Medulla oblongata (tissue), 1 donor: ENCODE measurements at regions not wholly inside any gene's neighbourhood (a gene's known extent, or its start where the extent isn't known, plus 50 kb on each side); places are given as distances from the start of the nearest gene placed in this dataset.
"Not testable (repeated sequence)": the region's sequence is repeated elsewhere in the genome, so short reads cannot be mapped to it uniquely, and the experiment has no call there.

Experiments
- DNase-seq: peaks from one replicate; pipeline ENCODE4 v3.0.0-alpha.2; 2015; ENCODE audit errors: extremely low spot score

GRCh38 chr5:136924490-136924889 lies 559.1 kb upstream of the TRPC7 start:
- no peak for DNase-seq

GRCh38 chr5:136910625-136911024 lies 545.3 kb upstream of the TRPC7 start:
- no peak for DNase-seq

GRCh38 chr5:136909906-136910305 lies 544.6 kb upstream of the TRPC7 start:
- DNase-seq: no peak

- no peak for DNase-seq
Observed at GRCh38 chr5:136907371-136907770, 542.0 kb upstream of the TRPC7 start.

- no peak for DNase-seq
Observed at GRCh38 chr5:136906545-136906944, 541.2 kb upstream of the TRPC7 start.

GRCh38 chr5:136905571-136905970 lies 540.2 kb upstream of the TRPC7 start:
- no peak for DNase-seq

- DNase-seq: no peak
Observed at GRCh38 chr5:136894070-136894469, 528.7 kb upstream of the TRPC7 start.

GRCh38 chr5:136892000-136892399 lies 526.7 kb upstream of the TRPC7 start:
- DNase-seq: no peak

GRCh38 chr5:136891175-136891972 lies 526.0 kb upstream of the TRPC7 start:
- DNase-seq: no peak

GRCh38 chr5:136890431-136891148 lies 525.2 kb upstream of the TRPC7 start:
- DNase-seq: no peak

- no peak for DNase-seq
Observed at GRCh38 chr5:136886608-136887007, 521.3 kb upstream of the TRPC7 start.

- DNase-seq: no peak
Observed at GRCh38 chr5:136864960-136865359, 499.6 kb upstream of the TRPC7 start.

- DNase-seq: no peak
Observed at GRCh38 chr5:136856648-136857047, 491.3 kb upstream of the TRPC7 start.

GRCh38 chr5:136853971-136854370 lies 488.6 kb upstream of the TRPC7 start:
- no peak for DNase-seq

- DNase-seq: no peak
Observed at GRCh38 chr5:136840601-136841000, 475.3 kb upstream of the TRPC7 start.

- no peak for DNase-seq
Observed at GRCh38 chr5:136836093-136836492, 470.7 kb upstream of the TRPC7 start.

GRCh38 chr5:136820848-136821247 lies 455.5 kb upstream of the TRPC7 start:
- no peak for DNase-seq

GRCh38 chr5:136819526-136820302 lies 454.4 kb upstream of the TRPC7 start:
- DNase-seq: no peak

- no peak for DNase-seq
Observed at GRCh38 chr5:136816327-136816726, 451.0 kb upstream of the TRPC7 start.

GRCh38 chr5:136814619-136815378 lies 449.5 kb upstream of the TRPC7 start:
- DNase-seq: no peak

GRCh38 chr5:136812270-136812669 lies 446.9 kb upstream of the TRPC7 start:
- DNase-seq: not testable (repeated sequence)

GRCh38 chr5:136811551-136811950 lies 446.2 kb upstream of the TRPC7 start:
- no peak for DNase-seq
